ENCODE measurements at regions not wholly inside any gene's neighbourhood (a gene's known extent, or its start where the extent isn't known, plus 50 kb on each side); places are given as distances from the start of the nearest gene placed in this dataset.

- no peak for TF ChIP-seq NR2F2 (IDR thresholded peaks at IDR 0.05; ENCODE audit: borderline replicate concordance, low read depth)
- no peak for TF ChIP-seq ZNF549 (CRISPR knock-in tag; IDR thresholded peaks at IDR 0.05)
- no peak for TF ChIP-seq FIP1L1 (IDR thresholded peaks at IDR 0.05; ENCODE audit: borderline replicate concordance, insufficient read depth, low read depth, low read length)
- TF ChIP-seq ZNF335 (CRISPR knock-in tag; IDR thresholded peaks at IDR 0.05): no peak
- no peak for TF ChIP-seq ZNF33B (CRISPR knock-in tag; IDR thresholded peaks at IDR 0.05)
- TF ChIP-seq ARNT (IDR thresholded peaks at IDR 0.05): no peak
- no peak for TF ChIP-seq NFE2 (CRISPR knock-in tag; IDR thresholded peaks at IDR 0.05)
- TF ChIP-seq HDAC2 (CRISPR knock-in tag; IDR thresholded peaks at IDR 0.05): no peak
These were observed 575.5 kb upstream of the NDST4 start for GRCh38 chr4:115688961-115689360.

Measured in HepG2 (cell line).